A673 (cell line): ENCODE measurements at regions not wholly inside any gene's neighbourhood (a gene's known extent, or its start where the extent isn't known, plus 50 kb on each side); places are given as distances from the start of the nearest gene placed in this dataset.

Source experiments
- EZH2 ChIP-seq: fragments of 200-600 bp; sonication (generic); IDR thresholded peaks from 2 replicates; pipeline ENCODE4 v1.6.1; 2017; ENCODE audit warnings: borderline replicate concordance, low read depth, mild to moderate bottlenecking, mixed read lengths, antibody characterized with exemption, low read length; ENCODE audit not compliant: poor library complexity, severe bottlenecking
- TF ChIP-seq, protein P1 (sequence below): fragments of 300-800, 200-600 bp; sonication (generic); conservative IDR thresholded peaks from 2 replicates; pipeline ENCODE4 v1.5.1; 2017; ENCODE audit warnings: low read depth, mild to moderate bottlenecking, antibody characterized with exemption, low read length, moderate library complexity, mixed read lengths

DNA sequence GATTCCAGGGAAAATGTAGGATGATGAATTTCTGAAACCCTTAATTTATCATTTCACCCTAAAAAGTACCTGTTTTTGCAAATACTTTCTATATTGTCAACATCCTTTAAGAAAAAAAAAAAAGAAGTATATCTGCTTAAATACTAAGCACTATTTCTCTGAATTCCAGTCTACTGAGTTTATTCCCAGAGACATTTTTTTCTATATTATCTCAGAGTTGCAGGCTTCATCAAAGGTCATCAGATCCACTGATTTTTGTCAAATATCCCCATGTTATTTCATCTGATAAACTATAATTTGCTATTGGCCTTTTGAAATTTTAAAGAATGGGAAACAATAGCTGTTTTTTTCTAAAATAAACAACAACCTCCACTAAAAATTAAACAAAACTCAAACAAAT lies 357.6 kb upstream of the ID4 start:
- TF ChIP-seq, protein P1, sequence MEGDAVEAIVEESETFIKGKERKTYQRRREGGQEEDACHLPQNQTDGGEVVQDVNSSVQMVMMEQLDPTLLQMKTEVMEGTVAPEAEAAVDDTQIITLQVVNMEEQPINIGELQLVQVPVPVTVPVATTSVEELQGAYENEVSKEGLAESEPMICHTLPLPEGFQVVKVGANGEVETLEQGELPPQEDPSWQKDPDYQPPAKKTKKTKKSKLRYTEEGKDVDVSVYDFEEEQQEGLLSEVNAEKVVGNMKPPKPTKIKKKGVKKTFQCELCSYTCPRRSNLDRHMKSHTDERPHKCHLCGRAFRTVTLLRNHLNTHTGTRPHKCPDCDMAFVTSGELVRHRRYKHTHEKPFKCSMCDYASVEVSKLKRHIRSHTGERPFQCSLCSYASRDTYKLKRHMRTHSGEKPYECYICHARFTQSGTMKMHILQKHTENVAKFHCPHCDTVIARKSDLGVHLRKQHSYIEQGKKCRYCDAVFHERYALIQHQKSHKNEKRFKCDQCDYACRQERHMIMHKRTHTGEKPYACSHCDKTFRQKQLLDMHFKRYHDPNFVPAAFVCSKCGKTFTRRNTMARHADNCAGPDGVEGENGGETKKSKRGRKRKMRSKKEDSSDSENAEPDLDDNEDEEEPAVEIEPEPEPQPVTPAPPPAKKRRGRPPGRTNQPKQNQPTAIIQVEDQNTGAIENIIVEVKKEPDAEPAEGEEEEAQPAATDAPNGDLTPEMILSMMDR, result no peak
- TF ChIP-seq EZH2, result no peak
